Naive B cell (primary cell): ENCODE measurements at regions not wholly inside any gene's neighbourhood (a gene's known extent, or its start where the extent isn't known, plus 50 kb on each side); places are given as distances from the start of the nearest gene placed in this dataset.
"Not testable (repeated sequence)": the region's sequence is repeated elsewhere in the genome, so short reads cannot be mapped to it uniquely, and the experiment has no call there.

Experiments
- ATAC-seq, 2 donors: fragments of 150-1000 bp; cut with Tn5 transposase; 2 replicates each; pipeline ENCODE4 v1.10.0; 2021; ENCODE audit warnings: low read depth in 2 of 2, mild to moderate bottlenecking in 2 of 2, moderate library complexity in 2 of 2
- DNase-seq: peaks from one replicate; pipeline ENCODE4 v3.0.0; 2022
- H3K27ac Mint-ChIP-seq, 6 donors: one replicate each; pipeline ENCODE4 v1.8.0; 2020 to 2022; ENCODE audit warnings: mild to moderate bottlenecking in 6 of 6, mixed read lengths in 6 of 6, moderate library complexity in 5 of 6, inconsistent platforms in 2 of 6
- H3K27me3 Mint-ChIP-seq, 3 donors: one replicate each; pipeline ENCODE4 v1.8.0; 2021 to 2022; ENCODE audit warnings: mixed read lengths in 3 of 3, mild to moderate bottlenecking in 1 of 3
- H3K36me3 Mint-ChIP-seq, 2 donors: one replicate each; pipeline ENCODE4 v1.8.0; 2020 to 2022; ENCODE audit warnings: mixed read lengths in 2 of 2, inconsistent platforms in 1 of 2, mild to moderate bottlenecking in 1 of 2
- H3K4me1 Mint-ChIP-seq, 3 donors: one replicate each; pipeline ENCODE4 v1.8.0; 2020 to 2022; ENCODE audit warnings: mixed read lengths in 3 of 3, inconsistent platforms in 1 of 3, mild to moderate bottlenecking in 1 of 3, moderate library complexity in 1 of 3
- H3K4me3 Mint-ChIP-seq, 8 donors: one replicate each; pipeline ENCODE4 v1.8.0; 2020 to 2022; ENCODE audit warnings: mild to moderate bottlenecking in 8 of 8, mixed read lengths in 8 of 8, moderate library complexity in 8 of 8, inconsistent platforms in 2 of 8
- H3K9me3 Mint-ChIP-seq, 7 donors: one replicate each; pipeline ENCODE4 v1.8.0; 2020 to 2022; ENCODE audit warnings: mixed read lengths in 7 of 7, mild to moderate bottlenecking in 5 of 7, inconsistent platforms in 2 of 7, moderate library complexity in 1 of 7

GRCh38 chr13:90032313-90032712, 1315.2 kb upstream of the MIR17HG start:
- no peak for DNase-seq
- H3K36me3 Mint-ChIP-seq = no peaks in the 10 kb centered on the region
- H3K4me1 Mint-ChIP-seq = no peaks in the 10 kb centered on the region
- H3K4me3 Mint-ChIP-seq = no peak overlapping the region
- no peaks in the 10 kb centered on the region for H3K27me3 Mint-ChIP-seq
- H3K27ac Mint-ChIP-seq = no peak overlapping the region
- H3K9me3 Mint-ChIP-seq = peaks cover 2 to 25% (median 8%) of the 10 kb centered on the region in 7 donors
- ATAC-seq = no peak

GRCh38 chr13:90032841-90033493, 1314.5 kb upstream of the MIR17HG start:
- Mint-ChIP-seq H3K4me3 (no peak overlapping the region), H3K27ac (no peak overlapping the region), H3K36me3 (no peaks in the 10 kb centered on the region), H3K9me3 (peaks cover 2 to 22% (median 8%) of the 10 kb centered on the region in 7 donors), H3K4me1 (no peaks in the 10 kb centered on the region), H3K27me3 (no peaks in the 10 kb centered on the region)
- ATAC-seq = no peak
- DNase-seq = no peak

GRCh38 chr13:90039516-90039915, 1308.0 kb upstream of the MIR17HG start:
- DNase-seq (no peak), ATAC-seq (no peak)
- H3K9me3 Mint-ChIP-seq = peaks cover 1 to 18% (median 8%) of the 10 kb centered on the region in 7 donors
- H3K27me3 Mint-ChIP-seq = no peaks in the 10 kb centered on the region
- H3K4me1 Mint-ChIP-seq = no peaks in the 10 kb centered on the region
- no peaks in the 10 kb centered on the region for H3K36me3 Mint-ChIP-seq
- H3K27ac Mint-ChIP-seq = no peak overlapping the region
- H3K4me3 Mint-ChIP-seq = no peak overlapping the region

DNA sequence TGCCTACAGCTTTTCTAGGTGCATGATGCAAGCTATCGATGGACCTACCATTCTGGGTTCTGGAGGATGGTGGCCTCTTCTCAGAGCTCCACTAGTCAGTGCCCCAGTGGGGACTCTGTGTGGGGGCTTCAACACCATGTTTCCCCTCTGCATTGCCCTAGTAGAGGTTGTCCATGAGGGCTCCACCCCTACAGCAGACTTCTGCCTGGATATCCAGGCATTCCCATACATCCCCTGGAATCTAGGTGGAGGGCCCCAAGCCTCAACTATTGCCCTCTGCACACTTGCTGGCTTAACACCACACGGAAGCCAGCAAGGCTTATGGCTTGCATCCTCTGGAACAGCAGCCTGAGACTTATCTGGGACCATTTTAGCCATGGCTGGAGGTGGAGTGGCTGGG, 1299.9 kb upstream of the MIR17HG start:
- Mint-ChIP-seq H3K36me3 (no peaks in the 10 kb centered on the region), H3K9me3 (peaks cover 9 to 15% (median 11%) of the 10 kb centered on the region in 7 donors), H3K27me3 (no peaks in the 10 kb centered on the region), H3K27ac (no peak overlapping the region), H3K4me1 (no peaks in the 10 kb centered on the region), H3K4me3 (no peak overlapping the region)
- ATAC-seq (no peak), DNase-seq (no peak)

DNA sequence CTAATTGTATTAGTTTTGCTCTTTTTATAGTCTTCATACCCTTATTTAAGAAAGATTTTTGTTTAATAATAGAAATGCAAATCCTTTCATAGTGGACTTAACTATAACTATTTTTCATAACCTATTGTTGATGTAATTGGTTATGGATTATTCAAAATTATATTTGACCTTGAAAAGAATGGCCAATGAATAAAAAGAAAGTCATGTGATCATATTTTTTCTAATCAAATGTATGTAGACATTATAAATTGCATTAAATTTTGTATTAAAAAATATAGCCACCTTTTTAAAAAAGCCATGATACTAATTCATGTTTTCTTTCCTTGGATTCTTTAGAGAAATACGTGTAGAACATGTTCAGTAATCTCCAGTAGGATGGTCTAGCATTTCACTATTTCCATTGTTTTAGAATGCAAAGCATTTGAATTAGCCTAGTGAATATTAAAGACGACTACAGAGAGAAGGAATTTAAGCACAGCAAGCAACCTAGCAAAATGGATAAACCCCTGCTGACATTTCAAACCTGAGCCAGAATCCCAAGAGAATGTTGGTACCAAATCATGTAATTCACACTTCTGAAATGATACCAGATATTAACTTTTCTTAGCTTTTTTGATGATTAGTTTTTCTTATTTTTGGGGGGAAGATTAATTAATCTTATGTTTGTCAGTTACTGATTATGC, 1297.4 kb upstream of the MIR17HG start:
- Mint-ChIP-seq H3K36me3 (no peaks in the 10 kb centered on the region), H3K4me3 (no peak overlapping the region), H3K27me3 (no peaks in the 10 kb centered on the region), H3K4me1 (no peaks in the 10 kb centered on the region), H3K9me3 (peaks cover 5 to 12% (median 9%) of the 10 kb centered on the region in 7 donors), H3K27ac (no peak overlapping the region)
- ATAC-seq (no peak), DNase-seq (no peak)

DNA sequence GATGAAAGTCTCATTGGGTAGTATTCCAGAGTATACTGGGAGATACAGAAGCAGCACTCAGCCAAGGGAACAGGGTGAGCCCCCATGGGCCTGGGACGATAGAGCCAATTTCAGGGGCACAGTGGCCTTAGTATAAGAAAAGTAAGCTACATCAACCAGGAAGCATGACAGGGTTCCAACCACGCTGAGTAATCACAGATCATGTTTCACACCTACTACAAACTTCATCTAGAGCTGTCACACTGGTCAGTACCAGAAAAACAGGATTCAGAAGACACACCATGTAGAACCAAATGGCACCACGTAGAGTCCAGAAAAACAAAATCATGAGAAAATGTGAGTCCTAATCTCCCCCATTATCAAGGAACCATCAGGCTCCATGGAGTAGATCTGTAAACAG, 1292.4 kb upstream of the MIR17HG start:
- Mint-ChIP-seq H3K4me3 (no peak overlapping the region), H3K27ac (no peak overlapping the region)
- no peak for ATAC-seq

GRCh38 chr13:90055760-90056159, 1291.7 kb upstream of the MIR17HG start:
- ATAC-seq (no peak), DNase-seq (no peak)
- Mint-ChIP-seq H3K27me3 (no peaks in the 10 kb centered on the region), H3K4me3 (no peak overlapping the region), H3K27ac (no peak overlapping the region), H3K4me1 (no peaks in the 10 kb centered on the region), H3K36me3 (no peaks in the 10 kb centered on the region), H3K9me3 (no peaks in the 10 kb centered on the region)

More for the DNA sequence above, 1292.4 kb upstream of the MIR17HG start:
- Mint-ChIP-seq H3K4me1 (no peaks in the 10 kb centered on the region), H3K36me3 (no peaks in the 10 kb centered on the region), H3K27me3 (no peaks in the 10 kb centered on the region), H3K9me3 (peaks cover 0 to 1% (median 0%) of the 10 kb centered on the region in 7 donors)
- DNase-seq = no peak

DNA sequence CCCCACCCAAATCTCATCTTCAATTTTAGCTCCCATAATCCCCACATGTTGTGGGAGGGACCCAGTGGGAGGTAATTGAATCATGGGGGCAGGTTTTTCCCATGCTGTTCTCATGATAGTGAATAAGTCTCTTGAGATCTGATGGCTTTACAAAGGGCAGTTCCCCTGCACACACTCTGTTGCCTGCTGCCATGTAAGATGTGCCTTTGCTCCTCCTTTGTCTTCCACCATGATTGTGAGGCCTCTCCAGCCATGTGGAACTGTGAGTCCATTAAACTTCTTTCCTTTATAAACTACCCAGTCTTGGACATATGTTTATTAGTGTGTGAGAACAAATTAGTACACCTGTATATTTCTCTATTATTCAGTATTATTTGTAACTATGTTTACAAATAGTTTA, 1283.3 kb upstream of the MIR17HG start:
- DNase-seq, ATAC-seq, H3K4me3 Mint-ChIP-seq, H3K4me1 Mint-ChIP-seq, H3K27me3 Mint-ChIP-seq, H3K27ac Mint-ChIP-seq, H3K36me3 Mint-ChIP-seq: not testable (repeated sequence)
- H3K9me3 Mint-ChIP-seq = peaks cover 0 to 10% (median 3%) of the 10 kb centered on the region in 7 donors

DNA sequence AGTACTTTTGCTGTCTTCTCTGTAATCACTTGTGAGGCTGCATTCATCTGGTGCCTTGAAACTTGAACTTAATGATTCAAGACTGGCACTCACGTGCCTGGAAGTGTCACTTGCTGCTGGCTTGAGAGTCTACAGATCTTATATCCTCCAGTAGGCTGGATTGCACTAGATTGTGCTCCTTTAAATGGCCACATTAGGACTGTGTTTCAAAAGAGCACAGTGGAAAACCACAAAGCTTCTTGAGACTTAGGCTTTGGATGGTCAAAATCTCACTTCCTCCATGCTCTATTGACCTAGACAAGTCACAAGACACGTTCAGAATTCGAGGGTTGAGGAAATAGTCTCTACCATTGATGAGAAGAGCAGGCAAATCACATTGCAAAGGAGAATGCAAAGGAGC, 1278.8 kb upstream of the MIR17HG start:
- peaks cover 0 to 10% (median 4%) of the 10 kb centered on the region in 7 donors for H3K9me3 Mint-ChIP-seq
- no peak overlapping the region for H3K27ac Mint-ChIP-seq
- ATAC-seq (no peak), DNase-seq (no peak)
- H3K27me3 Mint-ChIP-seq = no peaks in the 10 kb centered on the region
- no peaks in the 10 kb centered on the region for H3K36me3 Mint-ChIP-seq
- H3K4me1 Mint-ChIP-seq = no peaks in the 10 kb centered on the region
- H3K4me3 Mint-ChIP-seq = no peak overlapping the region

DNA sequence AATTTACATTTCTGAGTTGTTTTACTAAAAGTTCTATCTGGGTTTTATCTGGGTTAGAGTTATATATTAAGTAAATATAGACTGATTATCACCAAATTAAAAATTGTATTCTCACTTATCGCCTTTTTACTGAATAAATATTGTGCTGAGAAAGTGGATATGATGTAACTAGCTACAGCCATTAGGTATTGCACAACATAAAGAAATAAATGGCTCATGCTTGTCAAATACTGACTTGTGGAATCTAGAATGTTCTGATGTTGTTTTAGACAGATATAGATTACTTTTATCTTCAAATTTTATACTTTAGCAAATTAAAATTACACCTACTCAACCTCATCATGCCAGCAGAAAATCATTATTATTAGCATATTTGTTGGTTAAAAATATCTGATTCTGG, 1277.1 kb upstream of the MIR17HG start:
- H3K4me3 Mint-ChIP-seq = no peak overlapping the region
- H3K36me3 Mint-ChIP-seq = no peaks in the 10 kb centered on the region
- H3K4me1 Mint-ChIP-seq = no peaks in the 10 kb centered on the region
- no peaks in the 10 kb centered on the region for H3K27me3 Mint-ChIP-seq
- ATAC-seq (no peak), DNase-seq (no peak)
- no peak overlapping the region for H3K27ac Mint-ChIP-seq
- H3K9me3 Mint-ChIP-seq = peaks cover 0 to 4% (median 2%) of the 10 kb centered on the region in 7 donors

- H3K9me3 Mint-ChIP-seq = peaks cover 0 to 4% (median under 1%) of the 10 kb centered on the region in 7 donors
- H3K4me1 Mint-ChIP-seq = no peaks in the 10 kb centered on the region
- no peak for DNase-seq
- no peak overlapping the region for H3K4me3 Mint-ChIP-seq
- no peaks in the 10 kb centered on the region for H3K36me3 Mint-ChIP-seq
- H3K27me3 Mint-ChIP-seq = no peaks in the 10 kb centered on the region
- ATAC-seq = no peak
- H3K27ac Mint-ChIP-seq = no peak overlapping the region
Observed at GRCh38 chr13:90070837-90071525, 1276.5 kb upstream of the MIR17HG start.

- ATAC-seq = no peak
- DNase-seq = no peak
- Mint-ChIP-seq H3K4me1 (no peaks in the 10 kb centered on the region), H3K27ac (no peak overlapping the region), H3K9me3 (peaks cover 2 to 9% (median 4%) of the 10 kb centered on the region in 7 donors), H3K27me3 (no peaks in the 10 kb centered on the region), H3K36me3 (no peaks in the 10 kb centered on the region), H3K4me3 (no peak overlapping the region)
Observed at GRCh38 chr13:90084684-90085290, 1262.7 kb upstream of the MIR17HG start.

DNA sequence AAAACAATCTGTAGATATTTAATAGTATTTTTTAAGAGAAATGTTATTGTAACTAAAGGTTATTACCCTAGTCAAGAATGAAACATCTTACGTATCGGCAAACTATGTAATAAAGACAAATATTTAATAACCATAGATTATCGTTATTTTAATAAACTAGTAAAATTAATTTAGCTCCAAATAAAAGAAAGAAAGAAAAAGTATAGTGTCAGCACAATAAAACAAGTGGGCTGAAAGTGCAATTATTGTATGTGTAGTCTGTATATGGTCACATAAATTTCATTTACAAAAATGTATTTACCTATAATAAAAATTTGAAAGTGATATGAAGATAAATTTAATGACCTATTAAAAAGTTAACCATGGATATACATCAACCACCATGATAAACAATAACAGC, 1258.4 kb upstream of the MIR17HG start:
- no peaks in the 10 kb centered on the region for H3K36me3 Mint-ChIP-seq
- H3K4me3 Mint-ChIP-seq = no peak overlapping the region
- no peak overlapping the region for H3K27ac Mint-ChIP-seq
- H3K4me1 Mint-ChIP-seq = no peaks in the 10 kb centered on the region
- peaks cover 0 to 14% (median 4%) of the 10 kb centered on the region in 7 donors for H3K9me3 Mint-ChIP-seq
- no peak for ATAC-seq
- H3K27me3 Mint-ChIP-seq = no peaks in the 10 kb centered on the region
- no peak for DNase-seq

GRCh38 chr13:90091611-90092010, 1255.9 kb upstream of the MIR17HG start:
- H3K9me3 Mint-ChIP-seq = peaks cover 0 to 16% (median 9%) of the 10 kb centered on the region in 7 donors
- DNase-seq = no peak
- no peak for ATAC-seq
- no peak overlapping the region for H3K4me3 Mint-ChIP-seq
- no peaks in the 10 kb centered on the region for H3K4me1 Mint-ChIP-seq
- no peak overlapping the region for H3K27ac Mint-ChIP-seq
- no peaks in the 10 kb centered on the region for H3K27me3 Mint-ChIP-seq
- no peaks in the 10 kb centered on the region for H3K36me3 Mint-ChIP-seq
